ENCODE measurements at regions not wholly inside any gene's neighbourhood (a gene's known extent, or its start where the extent isn't known, plus 50 kb on each side); places are given as distances from the start of the nearest gene placed in this dataset.
"Not testable (repeated sequence)": the region's sequence is repeated elsewhere in the genome, so short reads cannot be mapped to it uniquely, and the experiment has no call there.

DNA sequence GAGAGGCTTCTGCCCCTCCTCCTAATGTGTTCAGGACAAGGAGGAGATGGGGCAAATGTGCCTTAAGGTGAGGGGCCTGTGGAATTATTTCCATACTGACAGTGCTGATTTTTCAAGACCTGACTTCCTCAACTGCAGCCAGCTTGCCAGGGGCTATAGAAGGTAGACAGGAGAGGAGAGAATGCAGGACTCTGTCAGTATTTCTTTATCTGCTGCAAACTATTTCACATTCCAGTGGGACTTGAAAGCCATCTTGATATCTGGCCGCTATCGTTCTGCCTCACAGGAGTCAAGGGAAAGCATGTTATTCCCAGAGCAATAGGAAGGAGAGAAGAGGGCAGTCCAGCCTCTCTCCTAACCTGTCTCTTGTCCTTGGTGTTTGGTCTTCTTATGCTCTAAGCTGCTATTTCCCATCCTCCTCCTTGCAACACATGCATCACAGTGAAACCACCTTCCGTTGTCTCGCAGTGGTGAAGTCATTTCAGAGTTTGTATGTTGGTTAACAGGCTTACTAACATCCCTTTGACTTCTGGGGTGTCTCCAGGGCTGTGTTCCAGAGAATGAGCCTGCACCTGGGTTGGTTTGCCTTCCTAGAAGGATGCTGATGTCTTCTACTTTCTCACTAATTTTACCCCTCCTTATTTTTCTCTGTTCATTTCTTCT is 95.1 kb upstream of the MRPS22 start:
- DNase-seq = no peak

GRCh38 chr3:139251529-139251928 is 92.3 kb upstream of the MRPS22 start:
- DNase-seq = no peak

DNA sequence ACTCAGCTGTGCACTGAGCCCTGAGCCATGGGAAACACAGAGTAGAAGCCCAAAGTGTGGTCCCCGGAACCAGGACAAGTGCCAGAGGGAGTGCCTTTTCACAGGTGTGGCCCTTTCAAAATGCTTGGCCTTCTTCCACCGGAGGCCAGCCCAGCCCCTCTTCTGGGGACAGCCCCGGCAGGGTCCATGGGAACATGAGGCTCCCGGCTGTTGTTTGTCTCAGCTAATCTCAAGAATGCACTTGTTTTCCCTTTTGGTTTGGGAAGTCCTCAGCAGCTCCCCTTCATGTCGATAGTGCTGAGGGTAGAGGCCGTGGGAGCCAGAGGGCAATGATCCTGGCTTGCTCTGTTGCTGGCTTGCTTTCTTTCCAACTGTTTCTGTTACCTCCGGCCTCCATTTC is 91.1 kb upstream of the MRPS22 start:
- no peak for DNase-seq

DNA sequence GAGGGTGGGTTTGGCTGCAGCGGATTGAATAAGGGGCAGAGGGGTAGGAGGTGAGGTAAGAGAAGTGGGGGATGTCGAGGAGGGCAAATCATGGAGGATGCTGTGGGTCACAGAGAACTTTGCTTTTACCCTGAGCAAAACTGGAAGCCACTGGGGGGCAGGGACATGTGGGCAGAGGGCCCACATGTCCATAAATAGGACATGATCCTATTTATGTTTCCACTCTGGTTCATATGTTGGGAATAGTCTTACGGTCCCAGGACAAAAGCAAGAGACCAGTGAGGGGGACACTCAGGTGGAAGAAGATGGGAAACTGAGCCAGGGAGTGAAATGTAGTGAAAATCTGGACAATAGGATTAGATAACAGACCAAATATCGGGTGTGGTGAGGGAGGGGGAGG is 85.5 kb upstream of the MRPS22 start:
- DNase-seq = no peak

- DNase-seq = no peak
Measured at GRCh38 chr3:139259398-139259797, 84.4 kb upstream of the MRPS22 start.

GRCh38 chr3:139260041-139260486 is 83.8 kb upstream of the MRPS22 start:
- no peak for DNase-seq

- DNase-seq = no peak
Measured at GRCh38 chr3:139260793-139261736, 82.8 kb upstream of the MRPS22 start.

DNA sequence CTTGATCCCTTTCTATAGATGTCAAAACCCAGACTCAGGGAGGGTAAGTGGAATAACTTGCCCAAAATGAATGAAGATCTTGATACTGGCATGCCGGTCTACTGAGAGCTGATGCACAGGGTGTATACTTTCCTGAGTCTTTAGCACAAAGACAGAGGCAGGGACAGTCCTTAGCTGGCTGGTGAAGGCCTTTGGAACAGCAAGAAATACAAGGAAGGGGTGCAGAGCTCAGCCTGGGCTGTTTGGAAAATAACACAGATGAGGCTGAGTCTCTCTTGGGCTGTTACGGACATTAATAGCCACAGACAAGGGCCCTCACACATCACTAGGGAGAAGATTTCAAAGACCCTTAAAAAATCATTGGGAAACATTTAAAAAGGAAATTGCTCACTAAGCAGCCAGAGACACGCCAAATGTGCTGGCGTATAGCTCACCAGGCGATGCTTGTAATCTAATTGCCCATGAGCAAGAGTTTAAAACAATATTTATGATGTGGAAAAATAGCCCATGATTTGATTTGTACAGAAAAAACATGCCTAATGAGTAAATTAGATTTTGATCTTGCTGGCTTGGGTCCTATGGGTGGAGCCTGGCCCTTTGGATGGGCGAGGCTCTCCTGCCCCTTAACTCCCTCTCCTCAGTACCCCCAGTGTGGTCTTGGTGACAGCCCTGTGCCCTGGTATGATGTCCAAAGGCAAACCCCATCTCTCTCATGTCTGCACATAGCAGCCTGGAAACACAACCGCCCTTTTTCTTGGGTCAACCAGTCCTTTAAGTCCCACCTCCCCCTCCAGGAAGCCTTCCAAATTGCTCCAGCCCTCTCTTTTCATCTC is 81.8 kb upstream of the MRPS22 start:
- DNase-seq = no peak

DNA sequence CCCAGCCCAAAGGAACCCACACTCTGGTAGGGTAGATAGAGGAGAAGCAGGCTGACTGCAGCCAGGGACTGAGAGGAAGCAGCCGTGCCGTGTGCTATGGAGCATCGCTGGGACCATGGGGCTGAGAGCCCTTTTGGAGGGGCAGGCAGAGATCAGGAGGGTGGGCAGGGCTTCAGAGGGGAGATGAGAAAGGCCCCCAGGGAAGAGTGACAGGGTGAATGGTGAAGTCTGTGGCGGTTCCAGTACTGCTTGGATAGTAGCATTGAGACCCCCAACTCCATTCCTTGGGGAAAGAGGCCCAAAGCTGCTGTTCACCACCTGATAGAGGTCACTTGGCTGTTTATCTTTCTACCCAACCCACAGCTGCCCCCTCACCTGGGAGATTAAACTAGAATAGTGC is 80.0 kb upstream of the MRPS22 start:
- no peak for DNase-seq

DNA sequence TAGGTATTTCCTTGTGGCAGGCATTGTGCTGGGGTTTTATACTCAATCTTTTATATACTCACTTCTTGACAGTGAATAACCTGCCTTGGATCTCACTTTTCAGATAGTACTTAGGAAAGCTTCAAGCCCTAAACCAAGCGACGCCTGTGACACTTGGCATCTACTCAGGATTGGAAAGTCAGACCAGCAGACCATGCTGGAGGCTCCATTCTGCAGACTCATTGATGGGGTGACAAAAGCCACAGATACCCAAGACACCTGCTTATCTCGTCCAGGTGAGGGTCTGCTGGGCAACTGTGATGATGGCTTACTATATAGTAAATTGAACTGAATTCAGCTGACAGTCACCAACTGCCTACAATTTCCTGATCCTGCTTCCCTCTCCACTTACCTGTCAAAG is 79.4 kb upstream of the MRPS22 start:
- no peak for DNase-seq

GRCh38 chr3:139265131-139266016 is 78.4 kb upstream of the MRPS22 start:
- DNase-seq = no peak

GRCh38 chr3:139267300-139268246 is 76.2 kb upstream of the MRPS22 start:
- DNase-seq = no peak

- DNase-seq = no peak
Measured at GRCh38 chr3:139269984-139270383, 73.8 kb upstream of the MRPS22 start.

- DNase-seq = not testable (repeated sequence)
Measured at GRCh38 chr3:139270652-139271051, 73.2 kb upstream of the MRPS22 start.

- no peak for DNase-seq
Measured at GRCh38 chr3:139280027-139280671, 63.7 kb upstream of the MRPS22 start.

- no peak for DNase-seq
Measured at GRCh38 chr3:139281096-139281495, 62.7 kb upstream of the MRPS22 start.

GRCh38 chr3:139281522-139282196 is 62.2 kb upstream of the MRPS22 start:
- DNase-seq = no peak

- DNase-seq = no peak
Measured at GRCh38 chr3:139283301-139283700, 60.5 kb upstream of the MRPS22 start.

- DNase-seq = no peak
Measured at GRCh38 chr3:139284221-139284620, 59.6 kb upstream of the MRPS22 start.

DNA sequence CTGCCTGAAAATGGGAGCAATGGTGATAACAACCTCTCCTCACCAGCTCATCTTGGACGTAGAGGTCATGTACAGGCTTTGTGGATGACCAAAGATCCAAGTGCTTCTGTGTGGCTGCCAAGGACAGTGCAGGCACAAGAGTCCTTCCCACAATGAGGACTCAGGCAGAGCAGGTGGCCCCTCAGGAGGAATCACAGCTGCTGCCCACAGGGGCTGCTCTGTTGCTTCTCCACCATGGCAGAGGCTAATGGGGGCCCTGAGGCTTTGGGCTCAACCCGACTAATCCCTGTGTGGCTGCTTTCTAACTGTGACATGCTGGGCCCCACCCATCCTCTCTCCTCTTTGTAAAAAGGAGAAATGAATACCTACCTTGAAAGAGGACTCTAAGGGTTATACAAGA is 58.1 kb upstream of the MRPS22 start:
- no peak for DNase-seq
